Stomach smooth muscle (tissue), 2 donors: ENCODE measurements at regions not wholly inside any gene's neighbourhood (a gene's known extent, or its start where the extent isn't known, plus 50 kb on each side); places are given as distances from the start of the nearest gene placed in this dataset.

Experiments
- H3K27ac ChIP-seq: one replicate; pipeline ENCODE4 v1.7.0; 2013; ENCODE audit warnings: mild to moderate bottlenecking, low read length, inconsistent platforms
- H3K27me3 ChIP-seq, 2 donors: one replicate each; pipeline ENCODE4 v1.7.0; 2013; ENCODE audit warnings: low read length in 2 of 2; ENCODE audit not compliant: insufficient read depth in 2 of 2, control insufficient read depth in 1 of 2
- H3K36me3 ChIP-seq, 2 donors: one replicate each; pipeline ENCODE4 v1.7.0; 2013; ENCODE audit warnings: low read length in 2 of 2; ENCODE audit not compliant: control insufficient read depth in 2 of 2, insufficient read depth in 2 of 2
- H3K4me1 ChIP-seq: one replicate; pipeline ENCODE4 v1.7.0; 2013; ENCODE audit warnings: low read length; ENCODE audit not compliant: control insufficient read depth, insufficient read depth
- H3K4me3 ChIP-seq, 2 donors: one replicate each; pipeline ENCODE4 v1.7.0; 2013; ENCODE audit warnings: low read length in 2 of 2
- H3K9ac ChIP-seq, 2 donors: one replicate each; pipeline ENCODE4 v1.7.0; 2013; ENCODE audit warnings: low read length in 2 of 2, mild to moderate bottlenecking in 1 of 2
- H3K9me3 ChIP-seq, 2 donors: one replicate each; pipeline ENCODE4 v1.7.0; 2013; ENCODE audit warnings: low read length in 2 of 2; ENCODE audit not compliant: control insufficient read depth in 2 of 2
- donor health status: healthy.
- donor health status: Pancreatic carcinoma.

DNA sequence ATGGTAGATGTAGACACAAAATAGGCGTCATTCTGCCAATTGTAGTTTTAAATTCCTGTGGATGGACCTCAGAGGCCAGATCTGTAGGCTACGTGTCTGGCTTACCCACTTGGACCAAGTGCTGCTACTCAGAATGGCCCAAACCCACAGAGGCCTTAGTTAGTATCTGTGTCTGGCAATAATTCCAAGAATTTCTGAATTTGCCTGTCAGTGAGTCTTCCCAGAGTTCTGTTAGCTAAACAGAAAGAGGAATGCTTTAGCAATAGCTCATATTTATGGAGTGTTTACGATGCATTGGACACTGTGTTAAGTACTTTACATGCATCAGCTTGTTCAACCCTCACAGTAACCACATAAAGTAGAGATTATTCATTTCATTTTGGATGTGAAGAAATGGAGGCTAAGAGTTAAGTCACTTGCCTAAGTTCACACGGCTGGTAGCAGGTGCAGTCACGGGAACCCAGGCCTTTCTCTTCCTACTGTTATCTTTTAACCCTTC is 231.8 kb downstream of the PTEN start:
- H3K27me3 ChIP-seq = no peaks in the 10 kb centered on the region
- H3K4me3 ChIP-seq = no peak overlapping the region
- no peaks in the 10 kb centered on the region for H3K4me1 ChIP-seq
- no peaks in the 10 kb centered on the region for H3K36me3 ChIP-seq
- H3K9ac ChIP-seq = no peak overlapping the region
- no peaks in the 10 kb centered on the region for H3K9me3 ChIP-seq
- H3K27ac ChIP-seq = no peak overlapping the region

DNA sequence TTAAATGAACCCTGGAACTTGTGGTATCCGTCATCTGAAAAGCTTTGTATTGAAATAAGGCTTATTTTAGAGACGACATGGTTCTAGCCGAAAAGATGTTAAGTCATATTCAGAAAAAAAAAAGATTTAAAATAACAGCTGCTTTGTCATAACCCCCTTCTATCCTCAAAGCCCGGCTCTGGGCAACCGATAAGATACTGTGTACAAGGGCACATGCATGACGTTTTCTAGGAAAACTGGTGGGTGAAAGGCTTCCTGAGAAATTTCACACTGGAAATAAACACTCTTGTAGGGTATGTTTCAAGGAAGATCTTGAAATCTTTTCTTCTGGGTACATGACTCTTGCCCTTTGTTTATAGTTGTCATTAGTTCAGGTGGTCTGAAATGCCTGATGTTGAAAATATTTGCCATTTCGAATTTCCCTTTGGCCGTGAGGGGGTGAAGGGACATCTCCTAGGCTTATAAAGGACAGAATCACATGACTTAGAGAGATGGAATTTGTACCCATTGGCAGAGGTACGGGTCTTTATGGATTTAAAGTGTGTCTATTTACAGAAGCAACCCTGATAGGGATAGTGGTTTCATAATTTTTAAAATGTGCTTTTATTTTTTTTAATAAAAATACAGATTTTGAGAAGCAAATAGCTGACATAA is 232.5 kb downstream of the PTEN start:
- no peak overlapping the region for H3K9ac ChIP-seq
- H3K27ac ChIP-seq = no peak overlapping the region
- no peaks in the 10 kb centered on the region for H3K9me3 ChIP-seq
- H3K27me3 ChIP-seq = no peaks in the 10 kb centered on the region
- H3K36me3 ChIP-seq = no peaks in the 10 kb centered on the region
- no peak overlapping the region for H3K4me3 ChIP-seq
- H3K4me1 ChIP-seq = no peaks in the 10 kb centered on the region

DNA sequence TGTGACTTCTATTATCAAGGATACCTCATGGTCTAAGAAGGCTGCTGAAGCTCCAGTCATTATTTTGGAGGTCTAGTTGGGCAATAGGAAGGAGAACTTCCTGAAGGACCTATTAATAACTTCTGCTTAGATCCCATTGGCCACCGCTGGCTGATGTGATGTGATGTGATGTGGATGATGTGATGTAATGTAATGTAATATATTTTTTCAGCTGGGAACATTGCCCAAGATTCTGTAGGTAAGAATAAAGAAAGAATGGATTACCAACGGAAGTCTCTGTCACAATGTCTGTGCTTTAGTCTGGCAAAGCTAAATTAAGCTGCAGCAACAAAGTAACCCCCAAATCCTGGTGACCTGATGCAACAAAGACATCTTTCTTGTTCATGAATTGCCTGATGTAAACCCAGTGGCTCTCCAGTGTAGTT is 233.7 kb downstream of the PTEN start:
- no peak overlapping the region for H3K9ac ChIP-seq
- H3K27me3 ChIP-seq = no peaks in the 10 kb centered on the region
- H3K36me3 ChIP-seq = no peaks in the 10 kb centered on the region
- H3K27ac ChIP-seq = no peak overlapping the region
- no peak overlapping the region for H3K4me3 ChIP-seq
- H3K4me1 ChIP-seq = no peaks in the 10 kb centered on the region
- no peaks in the 10 kb centered on the region for H3K9me3 ChIP-seq

DNA sequence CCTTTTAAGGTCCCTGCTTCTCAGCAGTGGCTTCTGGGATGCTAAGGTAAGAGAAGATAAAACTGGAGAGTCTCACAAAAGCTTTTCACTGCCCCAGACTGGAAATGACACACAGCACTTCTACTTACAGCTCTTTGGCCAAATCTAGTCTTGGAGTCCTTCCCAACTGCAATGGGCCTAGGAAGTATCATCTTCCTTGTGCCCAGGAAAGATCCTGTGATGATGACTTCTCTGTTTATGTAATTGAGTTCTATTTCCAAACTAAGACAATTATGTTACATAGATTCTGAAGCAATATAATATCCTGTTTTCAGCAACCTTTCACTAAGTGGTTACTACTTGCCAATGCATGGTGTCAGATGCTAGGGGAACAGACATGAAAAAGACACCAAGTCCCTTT is 234.1 kb downstream of the PTEN start:
- H3K9ac ChIP-seq = no peak overlapping the region
- no peaks in the 10 kb centered on the region for H3K27me3 ChIP-seq
- H3K27ac ChIP-seq = no peak overlapping the region
- H3K9me3 ChIP-seq = no peaks in the 10 kb centered on the region
- no peak overlapping the region for H3K4me3 ChIP-seq
- no peaks in the 10 kb centered on the region for H3K36me3 ChIP-seq
- H3K4me1 ChIP-seq = no peaks in the 10 kb centered on the region

DNA sequence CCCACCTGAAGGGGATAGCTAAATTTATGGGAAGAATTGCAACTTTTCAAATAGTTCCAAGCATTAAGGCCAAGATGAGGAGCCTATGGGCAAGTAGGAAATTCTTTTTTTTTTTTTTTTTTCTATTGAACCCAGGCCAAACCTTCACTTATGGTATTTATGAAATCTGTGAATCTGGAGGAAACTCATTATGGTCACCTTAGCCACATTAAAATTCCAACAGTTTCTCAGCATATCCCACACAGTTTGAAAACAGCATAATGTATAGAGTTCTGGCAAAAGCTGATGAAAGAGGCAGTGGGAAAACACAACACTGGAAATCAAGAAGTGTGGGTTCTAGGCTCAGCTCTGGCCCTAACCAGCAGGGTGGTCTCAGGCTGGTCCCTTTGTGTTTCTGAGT is 236.9 kb downstream of the PTEN start:
- Histone ChIP-seq H3K36me3 (no peaks in the 10 kb centered on the region), H3K9ac (no peak overlapping the region), H3K27me3 (no peaks in the 10 kb centered on the region), H3K9me3 (no peaks in the 10 kb centered on the region), H3K4me1 (no peaks in the 10 kb centered on the region), H3K27ac (no peak overlapping the region), H3K4me3 (no peak overlapping the region)

DNA sequence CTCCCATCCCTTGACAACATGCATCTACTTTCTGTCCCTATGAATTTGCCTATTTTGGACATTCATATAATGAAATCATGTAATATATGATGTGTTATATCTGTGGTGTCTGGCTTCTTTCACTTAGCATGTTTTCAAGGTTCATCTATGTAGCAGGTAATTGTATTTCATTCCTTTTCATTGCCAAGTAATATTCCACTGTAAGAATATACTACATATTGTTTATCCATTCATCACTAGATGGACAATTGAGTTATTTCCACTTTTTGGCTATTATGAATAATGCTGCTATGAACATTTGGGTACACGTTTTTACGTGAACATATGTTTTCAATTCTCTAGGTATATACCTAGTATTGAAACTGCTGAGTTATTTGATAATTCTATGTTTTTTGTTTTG is 238.2 kb downstream of the PTEN start:
- H3K4me3 ChIP-seq = no peak overlapping the region
- no peaks in the 10 kb centered on the region for H3K27me3 ChIP-seq
- H3K9ac ChIP-seq = no peak overlapping the region
- H3K27ac ChIP-seq = no peak overlapping the region
- H3K36me3 ChIP-seq = no peaks in the 10 kb centered on the region
- no peaks in the 10 kb centered on the region for H3K4me1 ChIP-seq
- no peaks in the 10 kb centered on the region for H3K9me3 ChIP-seq

DNA sequence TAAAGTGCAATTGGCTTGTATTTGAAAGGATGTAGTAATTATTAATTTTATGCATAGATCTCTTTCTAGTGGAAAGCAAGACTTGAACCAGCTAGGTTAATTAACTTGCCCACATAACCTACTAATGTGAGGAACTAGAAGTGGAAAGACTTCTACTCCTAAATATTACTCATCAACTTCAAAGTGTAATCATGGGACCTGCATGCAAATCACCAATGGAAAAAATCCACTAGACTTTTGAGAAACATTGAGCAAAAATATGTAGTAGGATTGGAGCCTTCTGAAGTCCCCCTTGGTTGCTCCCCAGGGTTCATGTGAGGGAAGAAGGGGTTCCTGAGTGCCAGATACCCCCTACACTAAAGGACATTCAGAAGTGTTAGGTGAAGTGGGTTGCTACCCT is 240.2 kb downstream of the PTEN start:
- Histone ChIP-seq H3K27me3 (no peaks in the 10 kb centered on the region), H3K9me3 (no peaks in the 10 kb centered on the region), H3K4me3 (no peak overlapping the region), H3K27ac (no peak overlapping the region), H3K9ac (no peak overlapping the region), H3K36me3 (no peaks in the 10 kb centered on the region), H3K4me1 (no peaks in the 10 kb centered on the region)

DNA sequence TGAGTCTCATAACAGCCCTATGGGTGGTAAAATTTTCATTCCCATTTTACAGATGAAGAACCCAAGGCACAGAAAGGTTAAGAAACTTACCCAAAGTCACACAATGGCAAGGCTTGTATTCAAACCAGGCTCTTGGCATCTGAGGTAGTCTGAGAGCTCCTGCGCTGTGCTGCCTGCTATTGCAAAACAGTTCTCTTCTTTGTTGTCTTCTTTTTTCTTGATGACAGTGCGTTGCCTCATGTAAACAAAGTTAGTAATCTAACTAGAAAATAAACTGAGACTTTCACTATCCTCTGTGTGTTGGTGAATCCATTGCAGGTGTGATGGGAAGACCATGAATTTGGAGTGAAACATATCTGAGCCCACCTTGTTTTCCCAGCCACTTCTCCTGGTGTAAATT is 240.8 kb downstream of the PTEN start:
- Histone ChIP-seq H3K27me3 (no peaks in the 10 kb centered on the region), H3K4me1 (no peaks in the 10 kb centered on the region), H3K9me3 (no peaks in the 10 kb centered on the region), H3K27ac (no peak overlapping the region), H3K36me3 (no peaks in the 10 kb centered on the region), H3K4me3 (no peak overlapping the region), H3K9ac (no peak overlapping the region)

DNA sequence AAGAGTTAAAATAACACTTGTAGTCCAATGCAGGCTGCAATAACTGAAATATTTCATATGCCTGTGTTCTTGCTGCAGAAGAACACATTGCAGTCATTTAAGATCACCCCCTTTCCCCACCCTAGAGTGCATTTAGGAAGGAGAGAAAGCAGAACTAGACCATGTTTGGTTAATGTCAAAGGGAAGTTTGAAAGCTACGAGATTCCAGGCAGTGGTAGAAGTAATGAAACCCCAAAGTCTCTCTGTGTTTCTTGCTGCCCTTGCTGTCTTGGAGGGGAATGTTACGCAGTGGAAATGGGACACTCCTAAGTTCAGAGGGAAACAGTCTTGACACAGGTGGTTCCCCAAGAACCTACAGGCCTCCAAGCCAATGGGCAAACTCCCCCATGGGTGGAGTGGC is 242.9 kb downstream of the PTEN start:
- H3K9me3 ChIP-seq = no peaks in the 10 kb centered on the region
- H3K27ac ChIP-seq = no peak overlapping the region

DNA sequence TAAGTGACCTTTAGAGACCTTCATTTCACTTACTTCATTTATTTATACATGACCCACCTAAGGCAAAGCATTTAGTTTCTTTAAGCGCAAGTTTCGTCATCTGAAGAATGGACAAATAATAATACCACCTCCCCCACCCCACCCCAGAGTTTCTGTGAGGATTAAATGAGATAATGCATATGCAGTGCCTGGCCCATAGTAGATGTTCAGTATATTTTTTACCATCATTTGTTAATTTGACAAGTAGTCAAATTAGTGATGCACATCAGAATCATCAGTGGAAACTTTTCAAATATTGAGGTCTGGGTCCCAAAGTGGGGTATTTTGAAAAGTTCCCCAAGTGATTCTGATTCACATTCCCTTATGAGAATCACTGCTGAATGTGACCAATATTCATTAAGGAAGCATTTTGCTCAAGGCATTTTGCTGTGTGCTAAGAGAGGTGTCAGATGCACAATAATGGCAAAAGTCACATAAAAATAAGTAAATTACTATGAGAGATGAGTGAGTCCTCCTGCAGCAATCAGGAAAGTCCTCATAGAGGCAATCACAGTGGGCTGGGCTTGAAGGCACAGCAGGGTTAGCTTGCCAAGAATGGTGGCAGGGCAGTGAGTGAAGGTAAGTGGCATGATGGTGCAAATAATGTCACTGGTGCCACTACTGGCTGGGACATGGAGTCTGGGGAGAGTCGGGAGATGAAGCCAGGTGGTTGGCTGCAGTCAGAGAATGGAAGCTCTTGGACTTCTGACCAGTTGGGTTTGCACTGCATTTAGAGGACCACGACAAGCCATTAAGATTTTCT is 244.1 kb downstream of the PTEN start:
- Histone ChIP-seq H3K9ac (no peak overlapping the region), H3K36me3 (no peaks in the 10 kb centered on the region), H3K4me3 (no peak overlapping the region), H3K9me3 (no peaks in the 10 kb centered on the region), H3K4me1 (no peaks in the 10 kb centered on the region), H3K27ac (no peak overlapping the region), H3K27me3 (no peaks in the 10 kb centered on the region)

More for the DNA sequence above, 242.9 kb downstream of the PTEN start:
- Histone ChIP-seq H3K27me3 (no peaks in the 10 kb centered on the region), H3K4me1 (no peaks in the 10 kb centered on the region), H3K36me3 (no peaks in the 10 kb centered on the region), H3K4me3 (no peak overlapping the region), H3K9ac (no peak overlapping the region)

DNA sequence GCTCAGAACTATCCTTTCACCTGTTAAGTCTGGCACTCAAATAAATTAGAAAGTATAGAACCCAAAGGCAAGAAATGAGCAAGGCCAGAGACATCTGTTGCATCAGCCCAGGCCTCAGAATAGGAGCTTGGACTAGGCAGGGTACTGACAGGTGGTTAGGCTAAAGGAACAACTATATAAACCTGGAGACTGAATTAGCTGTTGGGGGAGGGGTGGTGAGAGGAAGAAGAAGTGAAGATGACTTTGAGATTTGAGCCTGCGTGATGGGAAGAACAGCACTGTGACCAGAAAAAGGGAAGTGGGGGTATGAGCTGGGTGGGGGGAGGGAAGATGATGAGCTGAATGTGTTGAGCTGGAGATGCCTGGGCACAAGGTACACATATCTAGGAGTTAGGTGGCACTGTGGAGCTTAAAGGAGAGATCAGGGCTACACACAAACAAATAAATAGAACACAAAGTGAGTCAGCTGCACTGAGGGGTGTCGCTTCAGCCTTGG is 244.7 kb downstream of the PTEN start:
- Histone ChIP-seq H3K9ac (no peak overlapping the region), H3K36me3 (no peaks in the 10 kb centered on the region), H3K27me3 (no peaks in the 10 kb centered on the region), H3K4me1 (no peaks in the 10 kb centered on the region), H3K27ac (no peak overlapping the region), H3K9me3 (no peaks in the 10 kb centered on the region), H3K4me3 (no peak overlapping the region)
